HepG2 (cell line): ENCODE measurements at regions not wholly inside any gene's neighbourhood (a gene's known extent, or its start where the extent isn't known, plus 50 kb on each side); places are given as distances from the start of the nearest gene placed in this dataset.

ENCODE experiments used
- ATAC-seq: fragments of 200-7000 bp; cut with Tn5 transposase; 3 replicates; pipeline ENCODE4 v1.9.1; 2020; ENCODE audit warnings: mild to moderate bottlenecking, moderate library complexity
- BruUV-seq: library from RNA; stranded (reverse); fragments of 400-500 nt; replicated peaks from 2 replicates; lab custom pipeline; 2021; lab: Mats Ljungman, UMichigan
- CTCF ChIA-PET: fragments of 300-600 bp; formaldehyde crosslinking; extraction: SDS; loops from one replicate; lab custom pipeline; 2021; ENCODE audit warnings: low total read pairs, inconsistent platforms, low intra/inter-chr PET ratio; lab: Yijun Ruan, JAX
- POLR2A ChIA-PET: fragments of 350-600 bp; sonication (Branson Sonifier 250); formaldehyde crosslinking; loops from one replicate; lab custom pipeline; 2020; ENCODE audit warnings: antibody characterized with exemption, inconsistent platforms; lab: Yijun Ruan, JAX
- DNase-seq: peaks from one replicate; pipeline ENCODE4 v3.0.0-alpha.2; 2015; ENCODE audit warnings: low spot score
- FAIRE-seq: peaks from 3 replicates; lab custom pipeline; 2011; peaks lifted over from hg19 to GRCh38; lab: Jason Lieb, UNC
- H2AFZ ChIP-seq: one replicate; pipeline ENCODE4 v1.6.1; 2011; ENCODE audit warnings: low read length, inconsistent platforms
- H3K27ac ChIP-seq: fragments of 300-600 bp; 3 replicates; pipeline ENCODE4 v1.8.0; 2011; ENCODE audit warnings: mixed run types, mild to moderate bottlenecking, mixed read lengths, low read length, inconsistent platforms; ENCODE audit not compliant: insufficient read depth; ENCODE audit errors: extremely low read length
- H3K27me3 ChIP-seq, 2 experiments: fragments of 200-600 bp in 1 of 2; 2 replicates in 1 of 2; 3 replicates in 1 of 2; pipeline versions ENCODE4 v1.6.0 to v1.8.0; 2011; ENCODE audit warnings: low read length in 2 of 2, mild to moderate bottlenecking in 2 of 2, moderate library complexity in 2 of 2, inconsistent platforms in 1 of 2; ENCODE audit not compliant: insufficient read depth in 2 of 2, control insufficient read depth in 1 of 2
- H3K36me3 ChIP-seq, 2 experiments: fragments of 200-600 bp in 1 of 2; replicated peaks in 1 of 2; 2 replicates in 1 of 2; 3 replicates in 1 of 2; pipeline versions ENCODE4 v1.5.1 to v1.8.0; 2011; ENCODE audit warnings: low read length in 2 of 2, inconsistent platforms in 1 of 2; ENCODE audit not compliant: insufficient read depth in 2 of 2, control insufficient read depth in 1 of 2
- H3K4me1 ChIP-seq: 2 replicates; pipeline ENCODE4 v1.5.1; 2012; ENCODE audit warnings: low read length, inconsistent platforms; ENCODE audit not compliant: insufficient read depth
- H3K4me2 ChIP-seq: 2 replicates; pipeline ENCODE4 v1.6.0; 2011; ENCODE audit warnings: low read depth, low read length, inconsistent platforms
- H3K4me3 ChIP-seq, 3 experiments: fragments of 200-600 bp in 1 of 3; sonication (generic), shearing (Covaris generic) in 1 of 3; replicated peaks in 1 of 3; 2 replicates each; pipeline ENCODE4 v1.5.1; 2011 to 2016; ENCODE audit warnings: low read length in 3 of 3, inconsistent platforms in 2 of 3, low read depth in 2 of 3, mild to moderate bottlenecking in 2 of 3, control low read depth in 1 of 3, mixed read lengths in 1 of 3; ENCODE audit not compliant: insufficient read depth in 1 of 3
- H3K79me2 ChIP-seq: one replicate; pipeline ENCODE4 v1.6.1; 2011; ENCODE audit warnings: low read length, inconsistent platforms; ENCODE audit not compliant: insufficient read depth
- H3K9ac ChIP-seq: 2 replicates; pipeline ENCODE4 v1.6.0; 2011; ENCODE audit warnings: mild to moderate bottlenecking, low read depth, low read length, inconsistent platforms; ENCODE audit not compliant: insufficient read depth
- H3K9me3 ChIP-seq: 2 replicates; pipeline ENCODE4 v1.5.1; 2012; ENCODE audit warnings: mild to moderate bottlenecking, low read length
- H4K20me1 ChIP-seq: 2 replicates; pipeline ENCODE4 v1.6.0; 2011; ENCODE audit warnings: inconsistent platforms, mild to moderate bottlenecking, low read length, moderate library complexity; ENCODE audit not compliant: insufficient read depth
- ARNT ChIP-seq: fragments of 450-650 bp; IDR thresholded peaks from 2 replicates; pipeline ENCODE4 v1.6.1; 2017
- ARNT2 ChIP-seq: sonication (generic); formaldehyde crosslinking; IDR thresholded peaks from 2 replicates; pipeline ENCODE4 v1.8.0; 2022; ENCODE audit warnings: mild to moderate bottlenecking, low read depth, missing genetic modification reagents, moderate library complexity
- CENPX ChIP-seq: sonication (generic); formaldehyde crosslinking; IDR thresholded peaks from 2 replicates; pipeline ENCODE4 v1.9.0; 2021; ENCODE audit warnings: mild to moderate bottlenecking, missing genetic modification reagents, moderate library complexity
- JUNB ChIP-seq: sonication (generic); formaldehyde crosslinking; IDR thresholded peaks from 2 replicates; pipeline ENCODE4 v1.8.0; 2022; ENCODE audit warnings: missing genetic modification reagents, mild to moderate bottlenecking, borderline replicate concordance
- KAT2B ChIP-seq: fragments of 150-350 bp; IDR thresholded peaks from 2 replicates; pipeline ENCODE4 v1.6.1; 2014; ENCODE audit warnings: low read depth, low read length, borderline replicate concordance
- KDM2A ChIP-seq: sonication (generic); formaldehyde crosslinking; IDR thresholded peaks from 2 replicates; pipeline ENCODE4 v1.4.0; 2020; ENCODE audit warnings: low read depth, missing genetic modification reagents, borderline replicate concordance
- MIXL1 ChIP-seq: IDR thresholded peaks from 2 replicates; pipeline ENCODE4 v1.6.1; 2016
- PLRG1 ChIP-seq: fragments of 450-650 bp; conservative IDR thresholded peaks from 2 replicates; pipeline ENCODE4 v1.6.1; 2016
- PREB ChIP-seq: sonication (generic); formaldehyde crosslinking; IDR thresholded peaks from 2 replicates; pipeline ENCODE4 v1.4.0; 2020; ENCODE audit warnings: missing genetic modification reagents
- RCOR2 ChIP-seq: IDR thresholded peaks from 2 replicates; pipeline ENCODE4 v1.6.1; 2016; ENCODE audit warnings: missing biosample characterization, missing genetic modification reagents
- SMARCC2 ChIP-seq: fragments of 450-650 bp; IDR thresholded peaks from 2 replicates; pipeline ENCODE4 v1.6.1; 2017; ENCODE audit warnings: antibody characterized with exemption, mild to moderate bottlenecking
- TARDBP ChIP-seq: sonication (generic); formaldehyde crosslinking; IDR thresholded peaks from 2 replicates; pipeline ENCODE4 v1.8.0; 2022; ENCODE audit warnings: mild to moderate bottlenecking, missing genetic modification reagents
- ZNF607 ChIP-seq: sonication (generic); formaldehyde crosslinking; IDR thresholded peaks from 2 replicates; pipeline ENCODE4 v1.5.1; 2020; ENCODE audit warnings: missing genetic modification reagents, mild to moderate bottlenecking, borderline replicate concordance
- ZSCAN5A ChIP-seq: sonication (generic); formaldehyde crosslinking; IDR thresholded peaks from 2 replicates; pipeline ENCODE4 v1.8.0; 2022; ENCODE audit warnings: mild to moderate bottlenecking, missing genetic modification reagents, borderline replicate concordance
- WGBS: methylation state at CpG from one replicate; pipeline ENCODE4 v1.1.6; 2017; ENCODE audit warnings: low lambda C conversion rate; 5-methylcytosine and 5-hydroxymethylcytosine counted together
- in situ Hi-C: cut with HindIII; loops from 2 replicates; pipeline ENCODE4 v1.10.0; 2017; ENCODE audit warnings: low pct_unique_long_range_greater_than_20kb; ENCODE audit not compliant: extremely low pct_ligation_motif_present
- intact Hi-C: fragments of 100-400 bp; cut with micrococcal nuclease; formaldehyde crosslinking; loops from one replicate; pipeline ENCODE4 v1.10.0; 2022; ENCODE audit not compliant: unreplicated experiment
- TF ChIP-seq, protein P1 (sequence below): sonication (generic); formaldehyde crosslinking; IDR thresholded peaks from 2 replicates; pipeline ENCODE4 v1.5.1; 2020; ENCODE audit warnings: mild to moderate bottlenecking, missing genetic modification reagents, moderate library complexity
- TF ChIP-seq, protein P2 (sequence below): fragments of 450-650 bp; IDR thresholded peaks from 2 replicates; pipeline ENCODE4 v1.6.1; 2017

- Histone ChIP-seq H4K20me1 (no peaks in the 10 kb centered on the region), H3K4me1 (no peaks in the 10 kb centered on the region), H3K27ac (no peak overlapping the region), H3K9ac (no peak overlapping the region), H3K27me3 (no peaks in the 10 kb centered on the region)
- no peak for FAIRE-seq
- in situ Hi-C loops = no loop called here
- 5% methylated on average over 6 of the region's 6 CpGs for WGBS
- TF ChIP-seq KDM2A (no peak), PLRG1 (no peak), RCOR2 (CRISPR knock-in tag) (no peak), CENPX (CRISPR knock-in tag) (no peak), PREB (CRISPR knock-in tag) (no peak), TARDBP (no peak), ARNT2 (no peak), ARNT (no peak), JUNB (CRISPR knock-in tag) (no peak), SMARCC2 (no peak), ZSCAN5A (CRISPR knock-in tag) (no peak), ZNF607 (no peak), MIXL1 (no peak), KAT2B (no peak)
- TF ChIP-seq, protein P1, sequence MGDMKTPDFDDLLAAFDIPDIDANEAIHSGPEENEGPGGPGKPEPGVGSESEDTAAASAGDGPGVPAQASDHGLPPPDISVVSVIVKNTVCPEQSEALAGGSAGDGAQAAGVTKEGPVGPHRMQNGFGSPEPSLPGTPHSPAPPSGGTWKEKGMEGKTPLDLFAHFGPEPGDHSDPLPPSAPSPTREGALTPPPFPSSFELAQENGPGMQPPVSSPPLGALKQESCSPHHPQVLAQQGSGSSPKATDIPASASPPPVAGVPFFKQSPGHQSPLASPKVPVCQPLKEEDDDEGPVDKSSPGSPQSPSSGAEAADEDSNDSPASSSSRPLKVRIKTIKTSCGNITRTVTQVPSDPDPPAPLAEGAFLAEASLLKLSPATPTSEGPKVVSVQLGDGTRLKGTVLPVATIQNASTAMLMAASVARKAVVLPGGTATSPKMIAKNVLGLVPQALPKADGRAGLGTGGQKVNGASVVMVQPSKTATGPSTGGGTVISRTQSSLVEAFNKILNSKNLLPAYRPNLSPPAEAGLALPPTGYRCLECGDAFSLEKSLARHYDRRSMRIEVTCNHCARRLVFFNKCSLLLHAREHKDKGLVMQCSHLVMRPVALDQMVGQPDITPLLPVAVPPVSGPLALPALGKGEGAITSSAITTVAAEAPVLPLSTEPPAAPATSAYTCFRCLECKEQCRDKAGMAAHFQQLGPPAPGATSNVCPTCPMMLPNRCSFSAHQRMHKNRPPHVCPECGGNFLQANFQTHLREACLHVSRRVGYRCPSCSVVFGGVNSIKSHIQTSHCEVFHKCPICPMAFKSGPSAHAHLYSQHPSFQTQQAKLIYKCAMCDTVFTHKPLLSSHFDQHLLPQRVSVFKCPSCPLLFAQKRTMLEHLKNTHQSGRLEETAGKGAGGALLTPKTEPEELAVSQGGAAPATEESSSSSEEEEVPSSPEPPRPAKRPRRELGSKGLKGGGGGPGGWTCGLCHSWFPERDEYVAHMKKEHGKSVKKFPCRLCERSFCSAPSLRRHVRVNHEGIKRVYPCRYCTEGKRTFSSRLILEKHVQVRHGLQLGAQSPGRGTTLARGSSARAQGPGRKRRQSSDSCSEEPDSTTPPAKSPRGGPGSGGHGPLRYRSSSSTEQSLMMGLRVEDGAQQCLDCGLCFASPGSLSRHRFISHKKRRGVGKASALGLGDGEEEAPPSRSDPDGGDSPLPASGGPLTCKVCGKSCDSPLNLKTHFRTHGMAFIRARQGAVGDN (CRISPR knock-in tag) = no peak
- TF ChIP-seq, protein P2, sequence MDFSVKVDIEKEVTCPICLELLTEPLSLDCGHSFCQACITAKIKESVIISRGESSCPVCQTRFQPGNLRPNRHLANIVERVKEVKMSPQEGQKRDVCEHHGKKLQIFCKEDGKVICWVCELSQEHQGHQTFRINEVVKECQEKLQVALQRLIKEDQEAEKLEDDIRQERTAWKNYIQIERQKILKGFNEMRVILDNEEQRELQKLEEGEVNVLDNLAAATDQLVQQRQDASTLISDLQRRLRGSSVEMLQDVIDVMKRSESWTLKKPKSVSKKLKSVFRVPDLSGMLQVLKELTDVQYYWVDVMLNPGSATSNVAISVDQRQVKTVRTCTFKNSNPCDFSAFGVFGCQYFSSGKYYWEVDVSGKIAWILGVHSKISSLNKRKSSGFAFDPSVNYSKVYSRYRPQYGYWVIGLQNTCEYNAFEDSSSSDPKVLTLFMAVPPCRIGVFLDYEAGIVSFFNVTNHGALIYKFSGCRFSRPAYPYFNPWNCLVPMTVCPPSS = no peak
- TF ChIP-seq, all 625 proteins: peak for 0
- no peak overlapping the region for H2AFZ ChIP-seq
- no peaks in the 10 kb centered on the region for H3K9me3 ChIP-seq
- intact Hi-C loops = no loop called here
- DNase-seq (no peak), ATAC-seq (no peak)
- BruUV-seq = no TSS peak
- H3K4me3 ChIP-seq = no peak overlapping the region
- no peak overlapping the region for H3K4me2 ChIP-seq
- POLR2A ChIA-PET = no interaction called here
- CTCF ChIA-PET = no interaction called here
- H3K79me2 ChIP-seq = no peaks in the 10 kb centered on the region
- H3K36me3 ChIP-seq = no peaks in the 10 kb centered on the region
These were observed 279.3 kb upstream of the PDE3A start for GRCh38 chr12:20089077-20089476.
